ENCODE measurements at regions not wholly inside any gene's neighbourhood (a gene's known extent, or its start where the extent isn't known, plus 50 kb on each side); places are given as distances from the start of the nearest gene placed in this dataset.

GRCh38 chrX:38960137-38960536 lies 158.9 kb downstream of the MID1IP1 start:
- no peak for TF ChIP-seq POLR2A (IDR thresholded peaks at IDR 0.05)
- no peak for TF ChIP-seq CTCF (IDR thresholded peaks at IDR 0.05)

Measured in body of pancreas (tissue), 4 donors.